H1 (cell line): ENCODE measurements at regions not wholly inside any gene's neighbourhood (a gene's known extent, or its start where the extent isn't known, plus 50 kb on each side); places are given as distances from the start of the nearest gene placed in this dataset.

ENCODE experiments used
- CEBPB ChIP-seq: IDR thresholded peaks from 2 replicates; pipeline ENCODE4 v1.6.1; 2012; ENCODE audit warnings: low read depth, low read length
- CHD1 ChIP-seq: IDR thresholded peaks from 2 replicates; pipeline ENCODE4 v1.6.1; 2012; ENCODE audit warnings: low read depth, low read length, improper control_type of control experiment
- CREB1 ChIP-seq: IDR thresholded peaks from 2 replicates; pipeline ENCODE4 v1.6.1; 2012; ENCODE audit warnings: inconsistent platforms
- EGR1 ChIP-seq: IDR thresholded peaks from 2 replicates; pipeline ENCODE4 v1.6.1; 2011; ENCODE audit warnings: low read depth, low read length, borderline replicate concordance
- EZH2 ChIP-seq: fragments of 200-600 bp; sonication (generic); IDR thresholded peaks from 2 replicates; pipeline ENCODE4 v1.7.1; 2012; ENCODE audit warnings: low read depth, mild to moderate bottlenecking, moderate library complexity, low read length, inconsistent platforms; ENCODE audit not compliant: severe bottlenecking
- KDM1A ChIP-seq: fragments of 200-600, 300-600 bp; sonication (generic); IDR thresholded peaks from 2 replicates; pipeline ENCODE4 v1.7.1; 2016; ENCODE audit warnings: mild to moderate bottlenecking, low read length, borderline replicate concordance
- NANOG ChIP-seq: IDR thresholded peaks from 2 replicates; pipeline ENCODE4 v1.6.1; 2011; ENCODE audit warnings: low read length, low read depth, mild to moderate bottlenecking, inconsistent platforms; ENCODE audit not compliant: insufficient read depth, poor library complexity, severe bottlenecking
- RNF2 ChIP-seq: fragments of 200-900, 300-1000 bp; sonication (generic); IDR thresholded peaks from 2 replicates; pipeline ENCODE4 v1.7.1; 2016; ENCODE audit warnings: borderline replicate concordance, low read depth, mild to moderate bottlenecking, antibody characterized with exemption, low read length; ENCODE audit not compliant: poor library complexity, severe bottlenecking; ENCODE audit errors: missing control alignments
- SRF ChIP-seq: IDR thresholded peaks from 2 replicates; pipeline ENCODE4 v1.6.1; 2011; ENCODE audit warnings: mild to moderate bottlenecking, low read depth, low read length, moderate library complexity
- TF ChIP-seq, protein P1 (sequence below): fragments of 300-600 bp; sonication (generic); IDR thresholded peaks from 2 replicates; pipeline ENCODE4 v1.7.1; 2012; ENCODE audit warnings: low read length, moderate library complexity, mild to moderate bottlenecking, inconsistent platforms; ENCODE audit not compliant: insufficient replicate concordance

- TF ChIP-seq, protein P1, sequence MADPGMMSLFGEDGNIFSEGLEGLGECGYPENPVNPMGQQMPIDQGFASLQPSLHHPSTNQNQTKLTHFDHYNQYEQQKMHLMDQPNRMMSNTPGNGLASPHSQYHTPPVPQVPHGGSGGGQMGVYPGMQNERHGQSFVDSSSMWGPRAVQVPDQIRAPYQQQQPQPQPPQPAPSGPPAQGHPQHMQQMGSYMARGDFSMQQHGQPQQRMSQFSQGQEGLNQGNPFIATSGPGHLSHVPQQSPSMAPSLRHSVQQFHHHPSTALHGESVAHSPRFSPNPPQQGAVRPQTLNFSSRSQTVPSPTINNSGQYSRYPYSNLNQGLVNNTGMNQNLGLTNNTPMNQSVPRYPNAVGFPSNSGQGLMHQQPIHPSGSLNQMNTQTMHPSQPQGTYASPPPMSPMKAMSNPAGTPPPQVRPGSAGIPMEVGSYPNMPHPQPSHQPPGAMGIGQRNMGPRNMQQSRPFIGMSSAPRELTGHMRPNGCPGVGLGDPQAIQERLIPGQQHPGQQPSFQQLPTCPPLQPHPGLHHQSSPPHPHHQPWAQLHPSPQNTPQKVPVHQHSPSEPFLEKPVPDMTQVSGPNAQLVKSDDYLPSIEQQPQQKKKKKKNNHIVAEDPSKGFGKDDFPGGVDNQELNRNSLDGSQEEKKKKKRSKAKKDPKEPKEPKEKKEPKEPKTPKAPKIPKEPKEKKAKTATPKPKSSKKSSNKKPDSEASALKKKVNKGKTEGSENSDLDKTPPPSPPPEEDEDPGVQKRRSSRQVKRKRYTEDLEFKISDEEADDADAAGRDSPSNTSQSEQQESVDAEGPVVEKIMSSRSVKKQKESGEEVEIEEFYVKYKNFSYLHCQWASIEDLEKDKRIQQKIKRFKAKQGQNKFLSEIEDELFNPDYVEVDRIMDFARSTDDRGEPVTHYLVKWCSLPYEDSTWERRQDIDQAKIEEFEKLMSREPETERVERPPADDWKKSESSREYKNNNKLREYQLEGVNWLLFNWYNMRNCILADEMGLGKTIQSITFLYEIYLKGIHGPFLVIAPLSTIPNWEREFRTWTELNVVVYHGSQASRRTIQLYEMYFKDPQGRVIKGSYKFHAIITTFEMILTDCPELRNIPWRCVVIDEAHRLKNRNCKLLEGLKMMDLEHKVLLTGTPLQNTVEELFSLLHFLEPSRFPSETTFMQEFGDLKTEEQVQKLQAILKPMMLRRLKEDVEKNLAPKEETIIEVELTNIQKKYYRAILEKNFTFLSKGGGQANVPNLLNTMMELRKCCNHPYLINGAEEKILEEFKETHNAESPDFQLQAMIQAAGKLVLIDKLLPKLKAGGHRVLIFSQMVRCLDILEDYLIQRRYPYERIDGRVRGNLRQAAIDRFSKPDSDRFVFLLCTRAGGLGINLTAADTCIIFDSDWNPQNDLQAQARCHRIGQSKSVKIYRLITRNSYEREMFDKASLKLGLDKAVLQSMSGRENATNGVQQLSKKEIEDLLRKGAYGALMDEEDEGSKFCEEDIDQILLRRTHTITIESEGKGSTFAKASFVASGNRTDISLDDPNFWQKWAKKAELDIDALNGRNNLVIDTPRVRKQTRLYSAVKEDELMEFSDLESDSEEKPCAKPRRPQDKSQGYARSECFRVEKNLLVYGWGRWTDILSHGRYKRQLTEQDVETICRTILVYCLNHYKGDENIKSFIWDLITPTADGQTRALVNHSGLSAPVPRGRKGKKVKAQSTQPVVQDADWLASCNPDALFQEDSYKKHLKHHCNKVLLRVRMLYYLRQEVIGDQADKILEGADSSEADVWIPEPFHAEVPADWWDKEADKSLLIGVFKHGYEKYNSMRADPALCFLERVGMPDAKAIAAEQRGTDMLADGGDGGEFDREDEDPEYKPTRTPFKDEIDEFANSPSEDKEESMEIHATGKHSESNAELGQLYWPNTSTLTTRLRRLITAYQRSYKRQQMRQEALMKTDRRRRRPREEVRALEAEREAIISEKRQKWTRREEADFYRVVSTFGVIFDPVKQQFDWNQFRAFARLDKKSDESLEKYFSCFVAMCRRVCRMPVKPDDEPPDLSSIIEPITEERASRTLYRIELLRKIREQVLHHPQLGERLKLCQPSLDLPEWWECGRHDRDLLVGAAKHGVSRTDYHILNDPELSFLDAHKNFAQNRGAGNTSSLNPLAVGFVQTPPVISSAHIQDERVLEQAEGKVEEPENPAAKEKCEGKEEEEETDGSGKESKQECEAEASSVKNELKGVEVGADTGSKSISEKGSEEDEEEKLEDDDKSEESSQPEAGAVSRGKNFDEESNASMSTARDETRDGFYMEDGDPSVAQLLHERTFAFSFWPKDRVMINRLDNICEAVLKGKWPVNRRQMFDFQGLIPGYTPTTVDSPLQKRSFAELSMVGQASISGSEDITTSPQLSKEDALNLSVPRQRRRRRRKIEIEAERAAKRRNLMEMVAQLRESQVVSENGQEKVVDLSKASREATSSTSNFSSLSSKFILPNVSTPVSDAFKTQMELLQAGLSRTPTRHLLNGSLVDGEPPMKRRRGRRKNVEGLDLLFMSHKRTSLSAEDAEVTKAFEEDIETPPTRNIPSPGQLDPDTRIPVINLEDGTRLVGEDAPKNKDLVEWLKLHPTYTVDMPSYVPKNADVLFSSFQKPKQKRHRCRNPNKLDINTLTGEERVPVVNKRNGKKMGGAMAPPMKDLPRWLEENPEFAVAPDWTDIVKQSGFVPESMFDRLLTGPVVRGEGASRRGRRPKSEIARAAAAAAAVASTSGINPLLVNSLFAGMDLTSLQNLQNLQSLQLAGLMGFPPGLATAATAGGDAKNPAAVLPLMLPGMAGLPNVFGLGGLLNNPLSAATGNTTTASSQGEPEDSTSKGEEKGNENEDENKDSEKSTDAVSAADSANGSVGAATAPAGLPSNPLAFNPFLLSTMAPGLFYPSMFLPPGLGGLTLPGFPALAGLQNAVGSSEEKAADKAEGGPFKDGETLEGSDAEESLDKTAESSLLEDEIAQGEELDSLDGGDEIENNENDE: no peak
- no peak for TF ChIP-seq CEBPB
- TF ChIP-seq EGR1: no peak
- TF ChIP-seq KDM1A: no peak
- TF ChIP-seq SRF: no peak
- TF ChIP-seq RNF2: no peak
- TF ChIP-seq CREB1: no peak
- TF ChIP-seq EZH2: no peak
- TF ChIP-seq CHD1: no peak
- no peak for TF ChIP-seq NANOG
- TF ChIP-seq, all 59 proteins: peak for 0
Measured at GRCh38 chr9:11001546-11001945, 388.7 kb upstream of the PTPRD start (continued).
